ENCODE measurements at regions not wholly inside any gene's neighbourhood (a gene's known extent, or its start where the extent isn't known, plus 50 kb on each side); places are given as distances from the start of the nearest gene placed in this dataset.

DNA sequence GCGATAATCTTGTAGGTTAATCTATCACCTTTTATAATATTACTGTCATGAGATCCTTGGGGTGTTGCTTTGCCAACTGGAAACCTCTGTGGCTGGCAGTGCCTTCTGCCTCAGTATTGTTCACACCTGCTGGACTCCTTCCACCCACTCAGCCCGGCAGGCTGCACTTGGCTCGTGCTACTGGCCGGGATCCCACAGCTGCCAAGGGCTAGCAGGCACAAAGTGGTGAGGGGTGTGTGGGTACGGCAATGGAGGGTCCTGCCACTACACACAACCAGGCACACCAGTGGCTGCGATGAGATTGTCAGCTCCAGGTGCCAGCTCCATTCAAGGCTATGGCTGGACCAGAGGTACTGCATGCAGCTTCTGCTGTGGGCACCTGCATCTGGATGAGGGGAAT lies 191.2 kb upstream of the LYPLAL1 start:
- Mint-ChIP-seq H3K4me3 (ENCODE audit: unreplicated experiment) (no peak overlapping the region), H3K27ac (ENCODE audit: low read depth, unreplicated experiment) (no peak overlapping the region), H3K36me3 (ENCODE audit: insufficient read depth, unreplicated experiment) (no peaks in the 10 kb centered on the region), H3K4me1 (ENCODE audit: insufficient read depth, unreplicated experiment) (no peaks in the 10 kb centered on the region), H3K27me3 (ENCODE audit: insufficient read depth, unreplicated experiment) (no peaks in the 10 kb centered on the region), H3K9me3 (ENCODE audit: unreplicated experiment) (no peaks in the 10 kb centered on the region)
- BruUV-seq (replicated peaks), result no TSS peak
- TF ChIP-seq, protein P1, sequence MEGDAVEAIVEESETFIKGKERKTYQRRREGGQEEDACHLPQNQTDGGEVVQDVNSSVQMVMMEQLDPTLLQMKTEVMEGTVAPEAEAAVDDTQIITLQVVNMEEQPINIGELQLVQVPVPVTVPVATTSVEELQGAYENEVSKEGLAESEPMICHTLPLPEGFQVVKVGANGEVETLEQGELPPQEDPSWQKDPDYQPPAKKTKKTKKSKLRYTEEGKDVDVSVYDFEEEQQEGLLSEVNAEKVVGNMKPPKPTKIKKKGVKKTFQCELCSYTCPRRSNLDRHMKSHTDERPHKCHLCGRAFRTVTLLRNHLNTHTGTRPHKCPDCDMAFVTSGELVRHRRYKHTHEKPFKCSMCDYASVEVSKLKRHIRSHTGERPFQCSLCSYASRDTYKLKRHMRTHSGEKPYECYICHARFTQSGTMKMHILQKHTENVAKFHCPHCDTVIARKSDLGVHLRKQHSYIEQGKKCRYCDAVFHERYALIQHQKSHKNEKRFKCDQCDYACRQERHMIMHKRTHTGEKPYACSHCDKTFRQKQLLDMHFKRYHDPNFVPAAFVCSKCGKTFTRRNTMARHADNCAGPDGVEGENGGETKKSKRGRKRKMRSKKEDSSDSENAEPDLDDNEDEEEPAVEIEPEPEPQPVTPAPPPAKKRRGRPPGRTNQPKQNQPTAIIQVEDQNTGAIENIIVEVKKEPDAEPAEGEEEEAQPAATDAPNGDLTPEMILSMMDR (IDR thresholded peaks at IDR 0.05; ENCODE audit: unreplicated experiment), result no peak
- ChIA-PET CTCF (interaction anchor here (0.7 to 0.8 kb wide), 2 partner anchors 77 to 336 kb away, joined by 3 read pairs; no protein-coding TSS in a partner anchor), POLR2A (no interaction called here)
- DNase-seq (ENCODE audit: unreplicated experiment), result no peak
- intact Hi-C loops (cut with micrococcal nuclease), result no loop called here

DNA sequence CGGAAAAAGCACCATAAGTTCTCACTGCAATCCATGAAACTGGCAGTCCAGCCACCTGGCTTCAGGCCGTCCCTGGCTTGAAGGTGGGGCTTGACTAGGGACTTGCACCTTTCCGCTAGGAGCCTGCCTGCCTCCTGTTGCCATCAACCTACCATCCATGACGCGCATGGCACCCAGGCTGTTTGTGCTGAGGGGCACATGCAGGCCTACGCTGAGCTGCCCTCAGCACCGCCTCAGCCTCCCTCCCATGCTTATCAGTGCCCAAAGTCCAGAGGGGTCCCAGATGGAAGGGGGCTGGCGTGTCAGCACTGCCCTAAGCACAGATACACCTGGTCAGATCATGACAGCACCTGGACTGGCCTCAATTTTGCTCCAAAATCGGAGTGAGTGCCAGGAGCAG lies 190.2 kb upstream of the LYPLAL1 start:
- BruUV-seq (replicated peaks), result no TSS peak
- CTCF ChIA-PET, result interaction anchor here (0.5 to 1.4 kb wide), 4 partner anchors 13 to 829 kb away, joined by 3 to 4 read pairs (median 3); no protein-coding TSS in a partner anchor
- no peaks in the 10 kb centered on the region for H3K36me3 Mint-ChIP-seq (ENCODE audit: insufficient read depth, unreplicated experiment)
- TF ChIP-seq, protein P1 (IDR thresholded peaks at IDR 0.05; ENCODE audit: unreplicated experiment), result no peak
- intact Hi-C loops (cut with micrococcal nuclease), result no loop called here
- no peaks in the 10 kb centered on the region for H3K9me3 Mint-ChIP-seq (ENCODE audit: unreplicated experiment)
- no peak overlapping the region for H3K4me3 Mint-ChIP-seq (ENCODE audit: unreplicated experiment)
- no peak overlapping the region for H3K27ac Mint-ChIP-seq (ENCODE audit: low read depth, unreplicated experiment)
- H3K27me3 Mint-ChIP-seq (ENCODE audit: insufficient read depth, unreplicated experiment), result no peaks in the 10 kb centered on the region
- H3K4me1 Mint-ChIP-seq (ENCODE audit: insufficient read depth, unreplicated experiment), result no peaks in the 10 kb centered on the region
- no peak for DNase-seq (ENCODE audit: unreplicated experiment)
- POLR2A ChIA-PET, result interaction anchor here (0.7 kb wide), 1 partner anchor 1824 kb away, joined by 3 read pairs; no protein-coding TSS in a partner anchor

DNA sequence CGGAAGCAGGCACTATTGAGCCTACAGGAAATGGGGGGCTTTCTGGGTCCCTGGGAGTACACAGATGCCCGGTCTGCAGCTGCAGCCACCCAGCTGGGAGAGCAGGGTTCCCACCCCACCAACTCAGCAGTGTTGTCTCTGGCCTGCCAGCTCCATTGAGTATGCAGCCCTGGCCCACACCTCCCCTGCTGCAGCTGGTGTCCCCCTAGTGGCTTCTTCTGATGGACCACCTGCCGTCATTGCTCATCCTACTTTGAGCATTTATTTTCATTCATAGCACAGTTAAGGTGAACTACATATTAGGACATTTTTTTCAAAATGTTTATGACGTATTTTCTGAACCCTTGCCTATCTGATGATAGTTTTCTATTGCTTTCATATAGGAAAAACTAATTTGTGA lies 189.8 kb upstream of the LYPLAL1 start:
- no peak for DNase-seq (ENCODE audit: unreplicated experiment)
- ChIA-PET CTCF (interaction anchor here (0.5 to 1.4 kb wide), 2 partner anchors 13 to 447 kb away, joined by 3 to 4 read pairs; no protein-coding TSS in a partner anchor), POLR2A (no interaction called here)
- Mint-ChIP-seq H3K4me3 (ENCODE audit: unreplicated experiment) (no peak overlapping the region), H3K27ac (ENCODE audit: low read depth, unreplicated experiment) (no peak overlapping the region), H3K4me1 (ENCODE audit: insufficient read depth, unreplicated experiment) (no peaks in the 10 kb centered on the region), H3K9me3 (ENCODE audit: unreplicated experiment) (no peaks in the 10 kb centered on the region), H3K27me3 (ENCODE audit: insufficient read depth, unreplicated experiment) (no peaks in the 10 kb centered on the region), H3K36me3 (ENCODE audit: insufficient read depth, unreplicated experiment) (no peaks in the 10 kb centered on the region)
- intact Hi-C loops (cut with micrococcal nuclease), result no loop called here
- TF ChIP-seq, protein P1 (IDR thresholded peaks at IDR 0.05; ENCODE audit: unreplicated experiment), result peak; percentile 5
- BruUV-seq (replicated peaks), result no TSS peak

DNA sequence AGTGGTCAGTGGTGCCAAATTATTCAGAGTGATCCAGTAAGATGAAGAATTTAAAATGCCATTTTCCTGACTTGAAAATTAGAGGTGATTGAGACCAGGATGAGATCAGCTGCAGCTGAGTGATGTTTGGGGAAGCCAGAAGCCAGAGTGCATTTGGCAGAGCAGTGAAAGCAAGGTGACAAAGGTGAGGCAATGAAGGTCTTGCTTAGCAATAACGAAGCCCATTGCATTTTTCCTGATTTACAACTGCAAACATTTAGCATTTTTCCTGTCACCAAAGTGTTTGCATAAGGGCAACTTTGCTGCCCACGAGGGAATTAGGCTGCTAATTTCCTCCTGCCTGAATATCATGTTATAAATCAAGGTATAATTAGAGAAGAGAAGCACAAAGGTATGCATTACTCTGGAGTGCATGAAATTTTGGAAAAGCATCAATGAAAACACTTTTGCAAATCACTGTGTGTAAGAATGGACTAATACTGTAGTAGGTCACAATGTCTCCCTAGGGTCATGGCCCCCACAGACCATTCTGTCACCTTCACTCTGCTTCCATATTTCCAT lies 188.2 kb upstream of the LYPLAL1 start:
- Mint-ChIP-seq H3K9me3 (ENCODE audit: unreplicated experiment) (no peaks in the 10 kb centered on the region), H3K27me3 (ENCODE audit: insufficient read depth, unreplicated experiment) (no peaks in the 10 kb centered on the region), H3K4me3 (ENCODE audit: unreplicated experiment) (no peak overlapping the region), H3K4me1 (ENCODE audit: insufficient read depth, unreplicated experiment) (no peaks in the 10 kb centered on the region), H3K36me3 (ENCODE audit: insufficient read depth, unreplicated experiment) (no peaks in the 10 kb centered on the region), H3K27ac (ENCODE audit: low read depth, unreplicated experiment) (no peak overlapping the region)
- POLR2A ChIA-PET, result no interaction called here
- DNase-seq (ENCODE audit: unreplicated experiment), result no peak
- BruUV-seq (replicated peaks), result no TSS peak
- intact Hi-C loops (cut with micrococcal nuclease), result no loop called here
- CTCF ChIA-PET, result interaction anchor here (0.9 kb wide), 1 partner anchor 73 kb away, joined by 3 read pairs; no protein-coding TSS in a partner anchor
- TF ChIP-seq, protein P1 (IDR thresholded peaks at IDR 0.05; ENCODE audit: unreplicated experiment), result no peak
